NCI-H2227 treated with DMSO at 0.1 percent for 48 hours (cell line): ENCODE measurements at regions not wholly inside any gene's neighbourhood (a gene's known extent, or its start where the extent isn't known, plus 50 kb on each side); places are given as distances from the start of the nearest gene placed in this dataset.

Experiments used
- DNase-seq: peaks from one replicate; lab custom pipeline; 2025; lab: John Stamatoyannopoulos, UW

DNA sequence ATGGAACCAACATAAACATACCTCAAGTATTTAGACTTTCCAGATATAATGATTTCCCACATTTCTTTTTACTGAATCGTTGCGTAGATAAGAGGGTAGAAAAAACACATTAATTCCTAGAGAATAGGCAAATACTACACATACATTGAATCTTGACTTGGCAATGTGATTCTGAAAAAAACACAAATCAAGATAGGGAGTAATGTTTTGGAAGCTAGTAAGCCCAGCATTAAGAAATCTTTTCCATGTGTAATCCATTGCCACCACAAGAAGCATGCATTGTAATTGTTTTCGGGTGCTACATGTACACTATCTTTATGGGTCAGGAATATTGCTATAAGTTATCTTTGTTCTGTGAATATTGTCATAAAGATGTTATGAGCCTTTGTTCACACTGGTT, 269.8 kb upstream of the PDGFD start:
- DNase-seq, result no peak

DNA sequence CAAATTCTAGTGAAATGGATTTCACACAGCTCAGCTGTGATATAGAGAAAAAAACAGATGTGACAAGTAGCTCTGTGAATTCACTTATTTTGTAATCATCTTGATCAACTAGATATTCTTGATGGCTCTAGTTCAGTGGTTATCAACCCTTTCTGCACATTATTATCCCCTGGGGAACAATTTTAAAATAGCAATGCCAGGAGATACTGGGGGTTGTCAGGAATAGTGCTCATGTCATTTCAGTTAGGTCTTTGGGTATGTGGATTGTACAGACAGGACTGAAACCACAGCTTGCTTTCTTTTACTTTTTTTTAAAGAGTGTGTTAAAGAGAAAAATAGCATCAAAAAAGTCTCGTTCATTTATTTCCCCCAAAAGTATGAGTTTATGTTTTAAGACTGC, 269.0 kb upstream of the PDGFD start:
- no peak for DNase-seq

DNA sequence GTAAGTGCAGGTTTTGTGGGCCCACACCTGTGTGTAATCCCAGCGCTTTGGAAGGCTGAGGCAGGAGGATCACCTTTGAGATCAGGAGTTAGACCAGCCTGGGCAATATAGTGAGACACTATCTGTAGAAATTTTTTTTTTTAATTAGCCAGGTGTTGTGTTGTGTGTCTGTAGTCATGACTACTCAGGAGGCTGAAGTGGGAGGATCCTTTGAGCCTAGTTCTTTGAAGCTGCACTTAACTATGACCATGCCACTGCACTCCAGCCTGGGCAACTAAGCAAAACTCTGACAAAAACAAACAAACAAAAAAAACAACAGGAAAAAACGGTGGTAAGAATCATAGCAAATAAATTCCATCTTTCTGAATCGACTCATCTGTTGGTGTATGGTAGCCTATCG, 268.6 kb upstream of the PDGFD start:
- DNase-seq, result no peak

DNA sequence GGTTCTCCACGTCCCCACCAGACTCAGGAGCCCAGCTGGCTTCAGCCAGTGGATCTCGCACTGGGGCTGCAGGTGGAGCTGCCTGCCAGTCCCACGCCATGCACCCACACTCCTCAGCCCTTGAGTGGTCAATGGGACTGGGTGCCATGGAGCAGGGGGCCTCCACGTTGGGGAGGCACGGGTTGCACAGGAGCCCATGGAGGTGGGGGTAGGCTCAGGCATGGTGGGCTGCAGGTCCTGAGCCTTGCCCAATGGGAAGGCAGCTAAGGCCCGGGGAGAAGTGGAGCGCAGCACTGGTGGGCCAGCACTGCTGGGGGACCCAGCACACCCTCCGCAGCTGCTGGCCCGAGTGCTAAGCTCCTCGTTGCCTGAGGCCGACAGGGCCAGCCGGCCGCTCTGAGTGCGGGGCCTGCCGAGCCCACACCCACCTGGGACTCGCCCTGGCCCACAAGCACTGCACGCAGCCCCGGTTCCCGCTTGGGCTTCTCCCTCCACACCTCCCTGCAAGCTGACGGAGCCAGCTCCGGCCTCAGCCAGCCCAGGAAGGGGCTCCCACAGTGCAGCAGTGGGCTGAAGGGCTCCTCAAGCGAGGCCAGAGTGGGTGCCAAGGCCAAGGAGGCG, 258.5 kb upstream of the PDGFD start:
- DNase-seq, result no peak

DNA sequence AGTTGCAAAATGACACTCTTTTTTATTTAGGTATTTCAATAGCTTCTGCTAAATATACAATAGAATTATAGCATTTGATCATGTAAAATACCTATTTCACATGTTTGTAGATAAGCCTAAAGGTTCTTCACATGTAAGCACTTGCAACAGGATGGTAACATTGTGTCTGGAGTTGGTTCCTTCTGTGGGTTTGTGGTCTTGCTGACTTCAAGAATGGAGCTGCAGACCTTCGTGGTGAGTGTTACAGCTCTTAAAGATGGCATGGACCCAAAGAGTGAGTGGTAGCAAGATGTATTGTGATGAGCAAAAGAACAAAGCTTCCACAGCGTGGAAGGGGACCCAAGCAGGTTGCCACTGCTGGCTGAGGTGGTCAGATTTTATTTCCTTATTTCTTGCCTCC, 246.4 kb upstream of the PDGFD start:
- DNase-seq, result no peak

DNA sequence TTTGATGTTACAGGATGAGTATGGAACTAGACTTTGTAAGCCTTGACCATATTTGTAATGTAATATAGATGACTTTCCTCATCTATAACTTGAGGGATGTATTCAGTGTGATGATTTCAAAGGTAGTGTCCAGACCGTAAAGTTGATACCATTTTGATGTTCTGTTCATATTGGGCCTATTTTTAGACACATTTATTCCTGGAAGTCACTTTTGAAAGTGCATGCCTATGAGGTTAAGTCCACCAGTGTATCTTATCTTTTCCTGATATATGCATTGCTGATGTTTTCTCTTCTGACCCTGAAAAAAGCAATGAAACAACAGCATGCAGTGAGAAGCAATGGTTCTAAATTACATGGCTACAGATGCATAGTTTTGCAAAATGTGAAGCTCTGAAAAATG, 244.7 kb upstream of the PDGFD start:
- no peak for DNase-seq

DNA sequence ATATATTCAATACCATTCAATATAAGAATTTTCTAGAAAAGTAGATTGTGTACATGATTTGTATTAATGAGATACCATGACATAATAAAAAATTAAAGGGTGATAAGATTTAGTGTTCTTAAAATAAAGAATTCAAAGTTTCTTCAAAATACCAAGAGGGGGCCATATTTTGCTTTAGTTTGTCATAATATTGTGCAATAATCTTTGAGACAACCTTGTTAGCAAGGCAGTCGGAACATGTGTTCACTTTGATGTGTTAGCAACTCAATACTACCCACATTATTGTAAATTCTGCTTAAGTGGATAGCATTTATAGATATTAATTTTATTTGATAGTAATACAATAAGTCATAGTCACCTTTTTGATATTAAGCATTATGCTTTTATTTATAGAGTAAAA, 241.3 kb upstream of the PDGFD start:
- no peak for DNase-seq

DNA sequence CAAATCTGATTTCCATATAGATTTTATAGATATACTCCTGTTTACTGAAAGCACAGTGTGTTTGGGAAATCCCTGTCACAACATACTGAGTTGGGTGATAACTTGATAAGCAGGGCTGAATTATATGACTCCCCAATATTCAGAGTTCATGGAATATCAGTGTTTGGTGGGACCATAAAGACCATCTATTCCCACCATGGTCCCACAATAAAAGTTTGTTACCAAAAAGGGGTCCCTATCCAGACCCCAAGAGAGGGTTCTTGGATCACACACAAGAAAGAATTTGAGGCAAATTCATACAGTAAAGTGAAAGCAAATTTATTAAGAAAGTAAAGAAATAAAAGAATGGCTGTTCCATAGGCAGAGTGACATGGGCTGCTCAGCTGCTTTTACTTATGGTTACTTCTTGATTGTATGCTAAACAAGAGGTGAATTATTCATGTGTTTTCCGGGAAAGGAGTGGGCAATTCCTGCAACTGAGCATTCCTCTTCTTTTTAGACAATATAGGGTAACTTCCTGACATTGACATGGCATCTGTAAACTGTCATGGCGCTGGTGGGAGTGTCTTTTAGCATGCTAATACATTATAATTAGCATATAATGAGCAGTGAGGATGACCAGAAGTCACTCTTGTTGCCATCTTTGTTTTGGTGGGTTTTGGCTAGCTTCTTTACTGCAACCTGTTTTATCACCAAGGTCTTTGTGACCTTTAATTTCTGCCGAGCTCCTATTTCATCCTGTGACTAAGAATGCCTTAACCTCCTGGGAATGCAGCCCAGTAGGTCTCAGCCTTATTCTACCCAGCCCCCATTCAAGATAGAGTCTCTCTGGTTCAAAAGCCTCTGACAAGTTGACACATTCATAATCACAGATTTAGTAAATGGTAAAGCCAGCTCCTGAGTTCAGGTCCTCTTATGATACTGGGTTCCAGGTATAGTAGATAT, 240.6 kb upstream of the PDGFD start:
- DNase-seq, result no peak

DNA sequence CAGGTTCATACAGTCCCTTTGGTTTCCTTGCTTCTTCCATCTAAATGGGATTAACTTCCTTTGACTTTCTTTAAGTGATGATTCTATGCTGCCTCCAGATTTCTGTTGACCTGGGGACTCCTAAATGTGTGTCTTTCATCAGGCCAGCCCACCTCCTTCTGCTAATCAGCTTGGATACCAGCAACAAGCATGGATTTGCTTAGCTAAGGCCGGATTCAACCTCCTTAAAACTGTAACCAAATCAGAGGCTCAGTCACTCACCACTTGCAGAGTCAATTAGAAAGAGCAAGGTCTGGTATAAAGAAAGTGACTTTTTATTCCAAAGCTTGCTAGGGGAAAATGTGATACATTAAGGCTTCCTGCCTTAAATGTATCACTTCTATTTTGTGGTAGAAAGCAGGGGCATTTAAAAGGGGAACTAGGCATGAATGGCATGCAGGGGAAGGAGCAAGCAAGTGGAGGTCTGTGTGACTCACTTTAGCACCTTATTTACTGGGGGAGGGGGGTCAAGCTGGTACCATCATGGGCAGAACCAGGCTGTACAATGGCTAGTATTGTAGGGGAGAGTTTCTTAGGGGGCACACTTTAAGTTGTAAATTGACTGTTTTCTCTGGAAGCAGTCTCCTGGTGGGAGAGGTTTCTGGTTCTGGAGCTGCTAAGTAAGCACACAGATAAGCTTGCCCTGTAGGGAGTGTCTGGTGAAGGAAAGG, 239.0 kb upstream of the PDGFD start:
- no peak for DNase-seq

DNA sequence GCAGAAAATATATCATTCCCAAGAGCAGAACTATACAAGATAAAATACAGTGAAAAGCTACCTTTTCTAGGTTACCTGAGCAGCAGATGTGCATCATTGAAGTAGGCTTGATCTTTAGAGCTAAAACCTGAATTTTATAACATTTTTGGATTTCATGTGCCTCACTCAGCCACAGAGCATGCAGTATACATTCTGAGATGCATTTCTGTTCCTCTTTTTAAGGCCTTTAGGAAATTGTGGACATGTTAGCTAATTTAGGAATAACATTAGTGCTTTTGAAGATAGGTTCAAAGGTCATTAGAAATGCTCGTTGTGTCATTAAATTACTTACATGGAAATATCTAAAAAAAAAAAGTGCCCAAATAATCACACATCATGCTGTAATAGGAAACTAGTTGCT, 230.6 kb upstream of the PDGFD start:
- no peak for DNase-seq

DNA sequence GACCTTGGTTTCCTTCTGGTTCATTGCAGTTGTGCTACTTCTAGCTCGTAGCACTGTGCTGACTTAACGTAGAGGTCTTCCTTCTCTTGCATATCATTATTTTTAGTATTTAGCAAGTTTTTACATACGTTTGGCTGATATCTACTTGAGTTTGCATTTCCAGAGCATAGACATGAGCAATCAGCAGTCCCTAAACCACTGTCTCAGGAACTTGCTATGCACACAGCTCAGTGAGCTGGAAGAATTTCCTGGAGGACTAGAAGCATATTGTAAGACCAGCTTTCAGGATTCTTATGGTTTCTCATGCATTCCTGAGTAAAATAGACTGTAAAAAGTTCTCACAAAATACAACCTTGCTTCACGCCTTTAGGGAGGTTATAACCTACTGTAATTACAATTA, 226.7 kb upstream of the PDGFD start:
- DNase-seq, result no peak

DNA sequence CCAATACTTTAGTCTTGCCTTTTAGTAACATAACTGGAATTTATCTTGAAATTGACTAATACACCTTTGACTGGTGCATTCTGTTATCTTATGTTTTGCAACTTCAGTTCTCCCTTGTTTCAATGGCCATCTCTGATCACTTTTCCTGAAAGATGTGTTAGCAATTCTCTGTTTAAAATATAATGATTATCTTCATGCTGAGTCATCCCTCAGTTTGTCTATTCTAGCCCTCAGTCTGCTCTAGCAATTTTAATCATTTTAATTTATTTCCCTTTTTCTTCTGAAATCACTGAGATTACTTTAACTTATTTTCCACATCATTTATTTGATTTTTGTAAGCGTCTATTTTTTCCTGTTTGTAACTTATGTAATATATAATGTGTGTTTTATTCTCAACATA, 221.9 kb upstream of the PDGFD start:
- DNase-seq, result no peak

DNA sequence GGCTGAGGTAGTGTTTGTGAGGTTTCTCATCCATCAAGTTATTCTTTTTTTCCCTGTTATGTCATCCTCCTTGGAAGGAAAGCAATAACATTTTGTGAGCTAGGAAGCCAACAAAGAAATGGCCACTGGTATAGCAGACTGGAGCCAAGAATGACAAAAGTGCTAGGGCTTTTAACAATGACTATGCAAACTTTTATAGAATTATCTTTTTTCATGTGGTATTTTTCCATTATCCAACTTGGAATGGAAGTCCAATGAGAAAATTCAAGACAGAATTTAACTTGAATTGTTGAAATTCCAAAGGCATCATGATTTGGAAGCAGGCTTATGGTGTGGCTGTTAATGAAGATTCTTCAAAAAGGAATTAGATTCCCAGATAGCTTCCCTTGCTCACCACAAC, 216.4 kb upstream of the PDGFD start:
- no peak for DNase-seq

DNA sequence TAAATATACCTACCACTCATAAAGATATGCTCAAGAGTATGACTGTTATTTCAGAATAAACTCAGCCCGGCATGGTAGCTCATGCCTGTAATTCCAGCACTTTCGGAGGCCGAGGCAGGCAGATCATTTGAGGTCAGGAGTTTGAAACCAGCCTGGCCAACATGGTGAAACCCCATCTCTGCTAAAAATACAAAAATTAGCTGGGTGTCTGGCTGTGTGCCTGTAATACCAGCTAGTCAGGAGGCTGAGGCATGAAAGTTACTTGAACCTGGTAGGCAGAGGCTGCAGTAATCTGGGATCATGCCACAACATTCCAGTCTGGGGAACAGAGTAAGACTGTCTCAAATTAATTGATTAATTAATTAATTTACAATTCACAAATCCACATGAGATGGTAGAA, 208.2 kb upstream of the PDGFD start:
- no peak for DNase-seq

DNA sequence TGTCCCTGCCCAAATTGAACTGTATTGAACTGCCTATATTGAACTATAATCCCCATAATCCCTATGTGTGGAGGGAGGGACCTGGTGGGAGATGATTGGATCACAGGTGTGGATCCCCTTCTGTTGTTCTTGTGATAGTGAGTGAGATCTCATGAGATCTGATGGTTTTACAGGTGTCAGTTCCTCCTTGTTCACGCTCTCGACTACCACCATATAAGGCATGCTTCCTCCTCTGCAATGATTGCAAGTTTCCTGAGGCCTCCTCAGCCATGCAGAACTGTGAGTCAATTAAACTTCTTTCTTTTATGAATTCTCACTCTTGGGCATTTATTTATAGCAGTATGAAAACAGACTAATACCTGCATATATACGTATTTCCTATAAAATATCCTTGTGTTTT, 206.5 kb upstream of the PDGFD start:
- no peak for DNase-seq

DNA sequence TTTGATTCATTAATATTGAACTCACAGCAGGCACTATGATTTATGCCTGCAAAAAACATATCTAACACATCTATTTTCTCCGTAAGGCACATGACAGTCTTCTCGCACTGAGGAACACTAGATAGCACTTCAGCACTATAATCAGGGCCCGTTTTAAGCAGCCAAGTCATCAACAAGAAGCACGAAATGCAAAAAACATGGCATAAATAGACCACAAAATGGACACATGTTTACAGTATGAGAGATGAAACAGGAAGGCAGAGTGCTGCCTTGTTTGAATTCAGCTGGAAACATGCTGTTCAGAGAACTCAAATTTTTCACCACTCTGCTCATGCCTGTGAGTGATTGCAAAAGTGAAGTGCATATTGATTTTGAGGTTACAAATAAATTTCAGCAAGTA, 205.8 kb upstream of the PDGFD start:
- no peak for DNase-seq

DNA sequence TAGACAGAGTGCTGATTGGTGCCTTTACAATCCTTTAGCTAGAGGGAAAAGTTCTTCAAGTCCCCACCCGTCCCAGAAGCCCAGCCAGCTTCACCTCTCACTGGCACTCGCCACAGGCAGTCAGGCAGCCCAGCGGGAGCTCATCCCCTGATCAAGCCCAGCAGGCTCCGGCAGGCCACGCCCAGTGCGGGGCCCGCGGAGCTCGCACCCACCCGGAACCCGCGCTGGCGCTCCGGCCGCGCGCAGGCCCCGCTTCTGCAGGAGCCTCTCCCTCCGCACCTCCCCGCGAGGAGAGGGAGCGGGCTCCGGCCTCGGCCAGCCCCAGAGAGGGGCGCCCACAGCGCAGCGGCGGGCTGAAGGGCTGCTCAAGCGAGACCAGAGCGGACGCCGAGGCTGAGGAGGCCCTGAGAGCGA, 202.4 kb upstream of the PDGFD start:
- DNase-seq, result no peak

DNA sequence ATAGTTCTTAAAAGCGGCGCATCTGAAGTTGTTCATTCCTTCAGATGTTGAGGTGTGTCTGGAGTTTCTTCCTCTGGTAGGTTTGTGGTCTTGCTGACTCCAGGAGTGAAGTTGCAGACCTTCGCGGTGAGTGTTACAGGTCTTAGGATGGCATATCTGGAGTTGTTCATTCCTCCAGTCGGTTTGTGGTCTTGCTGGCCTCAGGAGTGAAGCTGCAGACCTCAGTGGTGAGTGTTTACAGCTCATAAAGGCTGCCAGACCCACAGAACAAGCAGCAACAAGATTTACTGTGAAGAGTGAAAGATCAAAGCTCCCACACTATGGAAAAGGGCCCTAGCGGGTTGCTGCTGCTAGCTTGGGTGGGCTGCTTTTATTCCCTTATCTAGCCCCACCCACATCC, 201.7 kb upstream of the PDGFD start:
- no peak for DNase-seq

DNA sequence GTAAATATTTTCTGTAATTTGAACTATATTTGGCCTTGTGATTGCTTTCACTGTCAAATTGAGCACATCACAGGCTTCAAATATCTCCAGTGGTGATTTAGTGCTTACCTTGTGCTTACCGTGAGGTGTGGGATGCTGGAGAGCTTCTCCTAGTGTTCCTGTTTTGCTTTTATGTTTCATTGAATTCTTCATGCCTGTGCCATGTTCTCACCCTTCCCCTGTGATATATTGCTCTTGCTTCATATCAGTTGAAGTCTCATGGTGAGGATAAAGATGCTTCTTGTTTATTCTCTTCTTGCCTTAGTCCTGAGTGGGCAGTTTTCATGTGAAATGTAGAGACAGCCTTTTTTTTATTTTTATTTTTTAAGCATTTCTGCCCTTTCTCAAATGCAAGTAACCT, 198.0 kb upstream of the PDGFD start:
- DNase-seq, result no peak

DNA sequence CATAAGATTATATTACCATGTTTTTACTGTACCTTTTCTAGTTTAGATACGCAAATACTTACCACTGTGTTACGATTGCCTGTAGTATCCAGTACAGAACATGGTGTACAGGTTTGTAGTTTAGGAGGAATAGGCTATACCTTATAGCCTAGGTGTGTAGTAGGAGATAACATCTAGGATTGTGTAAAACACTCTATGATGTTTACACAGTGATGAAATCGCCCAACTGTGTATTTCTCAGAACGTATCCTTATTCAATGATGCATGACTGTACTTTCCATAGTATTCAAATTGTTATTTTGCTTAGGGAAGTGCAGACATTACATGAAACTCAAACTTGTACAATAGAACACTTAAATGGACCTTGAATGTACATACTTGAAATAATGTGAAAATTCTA, 188.1 kb upstream of the PDGFD start:
- DNase-seq, result no peak

DNA sequence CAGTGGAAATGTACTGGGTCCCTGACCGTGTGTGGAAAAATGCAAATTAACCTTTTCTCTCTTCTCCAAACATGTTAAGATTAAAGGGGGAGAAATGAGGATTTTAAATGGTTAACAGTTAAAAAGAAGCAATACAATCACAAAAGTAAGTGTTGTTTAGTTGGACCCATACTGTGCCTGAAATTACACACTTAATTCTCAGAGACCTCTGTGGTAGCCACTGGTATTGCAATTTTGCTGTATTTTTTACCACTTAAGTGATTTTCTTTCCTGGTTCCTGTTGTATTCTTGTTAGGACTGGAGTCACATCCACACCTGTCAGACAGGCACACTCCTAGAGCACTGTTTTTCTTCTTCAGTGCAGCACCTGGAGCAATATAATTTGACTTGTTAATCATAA, 179.6 kb upstream of the PDGFD start:
- no peak for DNase-seq

DNA sequence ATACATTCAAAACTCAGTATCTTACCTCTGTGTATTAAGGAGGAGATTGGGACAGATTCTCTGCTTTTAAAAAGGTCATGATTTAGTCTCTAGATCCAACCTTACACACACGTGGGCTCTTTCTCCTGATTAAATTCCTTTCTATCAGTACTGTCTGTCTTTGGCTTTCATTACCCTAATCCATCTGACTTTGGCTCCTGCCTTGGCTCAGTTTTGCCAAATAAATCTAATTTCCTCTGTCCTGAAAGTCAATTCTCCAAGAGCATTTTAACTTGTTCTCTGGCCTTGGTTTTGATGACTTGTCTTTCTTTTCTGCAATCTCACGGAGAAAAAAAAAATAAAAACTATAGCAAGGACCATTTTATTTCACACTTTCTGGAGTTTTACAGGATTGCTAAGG, 176.6 kb upstream of the PDGFD start:
- no peak for DNase-seq

DNA sequence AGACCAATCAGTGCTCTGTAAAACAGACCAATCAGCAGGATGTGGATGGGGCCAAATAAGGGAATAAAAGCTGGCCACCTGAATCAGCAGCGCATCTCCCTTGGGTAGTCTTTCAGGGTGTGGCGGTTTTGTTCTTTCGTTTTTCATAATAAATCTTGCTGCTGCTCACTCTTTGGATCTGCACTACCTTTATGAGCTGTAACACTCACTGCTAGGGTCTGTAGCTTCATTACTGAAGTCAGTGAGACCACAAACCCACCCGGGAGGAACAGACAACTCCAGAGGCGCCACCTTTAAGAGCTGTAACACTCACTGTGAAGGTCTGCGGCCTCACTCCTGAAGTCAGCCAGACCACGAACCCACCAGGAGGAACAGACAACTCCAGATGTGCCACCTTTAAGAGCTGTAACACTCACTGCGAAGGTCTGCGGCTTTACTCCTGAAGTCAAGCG, 175.5 kb upstream of the PDGFD start:
- no peak for DNase-seq
